ENCODE measurements at regions not wholly inside any gene's neighbourhood (a gene's known extent, or its start where the extent isn't known, plus 50 kb on each side); places are given as distances from the start of the nearest gene placed in this dataset.
"Not testable (repeated sequence)": the region's sequence is repeated elsewhere in the genome, so short reads cannot be mapped to it uniquely, and the experiment has no call there.

GRCh38 chr21:6156712-6157389 is 4364.5 kb upstream of the TPTE start:
- not testable (repeated sequence) for H3K9me3 Mint-ChIP-seq; H3K4me3 Mint-ChIP-seq; H3K27me3 Mint-ChIP-seq (ENCODE audit: low read depth in 3 of 3); H3K36me3 Mint-ChIP-seq; H3K27ac Mint-ChIP-seq; DNase-seq; H3K4me1 Mint-ChIP-seq

GRCh38 chr21:6157515-6157914 is 4363.9 kb upstream of the TPTE start:
- not testable (repeated sequence) for DNase-seq; H3K9me3 Mint-ChIP-seq; H3K4me3 Mint-ChIP-seq; H3K27ac Mint-ChIP-seq; H3K27me3 Mint-ChIP-seq (ENCODE audit: low read depth in 3 of 3); H3K4me1 Mint-ChIP-seq; H3K36me3 Mint-ChIP-seq

- H3K4me1 Mint-ChIP-seq; H3K36me3 Mint-ChIP-seq; H3K27me3 Mint-ChIP-seq (ENCODE audit: low read depth in 3 of 3); H3K4me3 Mint-ChIP-seq; DNase-seq; H3K9me3 Mint-ChIP-seq; H3K27ac Mint-ChIP-seq: not testable (repeated sequence)
These were observed 4363.2 kb upstream of the TPTE start for GRCh38 chr21:6158171-6158570.

All from immature natural killer cell (primary cell).